Kidney glomerular epithelial cell (primary cell): ENCODE measurements at regions not wholly inside any gene's neighbourhood (a gene's known extent, or its start where the extent isn't known, plus 50 kb on each side); places are given as distances from the start of the nearest gene placed in this dataset.
"Not testable (repeated sequence)": the region's sequence is repeated elsewhere in the genome, so short reads cannot be mapped to it uniquely, and the experiment has no call there.

Experiments
- DNase-seq: peaks from one replicate; lab custom pipeline; 2025; lab: John Stamatoyannopoulos, UW

- no peak for DNase-seq
Observed at GRCh38 chr15:68482246-68482645, 50.3 kb upstream of the ITGA11 start.

GRCh38 chr15:68483165-68483564, 51.2 kb upstream of the ITGA11 start:
- no peak for DNase-seq

GRCh38 chr15:68484220-68484619, 52.3 kb upstream of the ITGA11 start:
- DNase-seq = no peak

GRCh38 chr15:68484696-68485400, 52.9 kb upstream of the ITGA11 start:
- DNase-seq = no peak

- no peak for DNase-seq
Observed at GRCh38 chr15:68485721-68486360, 53.9 kb upstream of the ITGA11 start.

- DNase-seq = no peak
Observed at GRCh38 chr15:68487087-68487843, 55.3 kb upstream of the ITGA11 start.

- DNase-seq = no peak
Observed at GRCh38 chr15:68488290-68488689, 56.3 kb upstream of the ITGA11 start.

- DNase-seq = peak; percentile 82
Observed at GRCh38 chr15:68488966-68489365, 57.0 kb upstream of the ITGA11 start.

GRCh38 chr15:68489421-68489820, 57.5 kb upstream of the ITGA11 start:
- DNase-seq = peak; percentile 65

- no peak for DNase-seq
Observed at GRCh38 chr15:68491415-68492106, 59.6 kb upstream of the ITGA11 start.

GRCh38 chr15:68492855-68493254, 60.9 kb upstream of the ITGA11 start:
- peak; percentile 97 for DNase-seq

- DNase-seq = no peak
Observed at GRCh38 chr15:68493629-68494028, 61.7 kb upstream of the ITGA11 start.

GRCh38 chr15:68494573-68495110, 62.7 kb upstream of the ITGA11 start:
- peak; percentile 23 for DNase-seq

- DNase-seq = no peak
Observed at GRCh38 chr15:68495221-68495950, 63.4 kb upstream of the ITGA11 start.

- no peak for DNase-seq
Observed at GRCh38 chr15:68495981-68496705, 64.2 kb upstream of the ITGA11 start.

- DNase-seq = not testable (repeated sequence)
Observed at GRCh38 chr15:68496751-68497150, 64.8 kb upstream of the ITGA11 start.

- DNase-seq = peak; percentile 87
Observed at GRCh38 chr15:68497206-68497910, 65.4 kb upstream of the ITGA11 start.

GRCh38 chr15:68498076-68498475, 66.1 kb upstream of the ITGA11 start:
- DNase-seq = no peak

GRCh38 chr15:68499620-68500312, 67.8 kb upstream of the ITGA11 start:
- no peak for DNase-seq
